Psoas muscle (tissue), 7 donors: ENCODE measurements at regions not wholly inside any gene's neighbourhood (a gene's known extent, or its start where the extent isn't known, plus 50 kb on each side); places are given as distances from the start of the nearest gene placed in this dataset.
"Not testable (repeated sequence)": the region's sequence is repeated elsewhere in the genome, so short reads cannot be mapped to it uniquely, and the experiment has no call there.

ENCODE experiments used
- ATAC-seq, 4 donors: fragments of 200-7000 bp; cut with Tn5 transposase; one replicate each; pipeline ENCODE4 v1.9.1; 2020; ENCODE audit warnings: moderate library complexity in 3 of 4, mild to moderate bottlenecking in 2 of 4
- DNase-seq, 2 donors: peaks; one replicate each; pipeline ENCODE4 v3.0.0-alpha.2; 2020
- H3K27ac ChIP-seq: fragments of 200-600 bp; one replicate; pipeline ENCODE4 v1.8.0; 2022
- H3K27me3 ChIP-seq, 3 donors: fragments of 200-600 bp in 1 of 3; one replicate each; pipeline versions ENCODE4 v1.6.1 to v1.8.0; 2013 to 2022; ENCODE audit warnings: low read length in 2 of 3, mild to moderate bottlenecking in 2 of 3, moderate library complexity in 1 of 3; ENCODE audit not compliant: insufficient read depth in 3 of 3
- H3K36me3 ChIP-seq, 2 donors: fragments of 200-600 bp in 1 of 2; one replicate each; pipeline versions ENCODE4 v1.6.1 to v1.8.0; 2013 to 2022; ENCODE audit warnings: low read depth in 1 of 2, mild to moderate bottlenecking in 1 of 2, moderate library complexity in 1 of 2; ENCODE audit not compliant: insufficient read depth in 1 of 2
- H3K4me1 ChIP-seq: fragments of 200-600 bp; one replicate; pipeline ENCODE4 v1.8.0; 2022
- H3K4me3 ChIP-seq: fragments of 200-600 bp; one replicate; pipeline ENCODE4 v1.8.0; 2022; ENCODE audit warnings: mild to moderate bottlenecking
- H3K9me3 ChIP-seq: fragments of 200-600 bp; one replicate; pipeline ENCODE4 v1.8.0; 2022
- CTCF ChIP-seq: fragments of 200-600 bp; IDR thresholded peaks from one replicate; pipeline ENCODE4 v1.8.0; 2022; ENCODE audit warnings: antibody characterized with exemption
- WGBS, 3 donors: extraction: QIAGEN DNeasy Blood & Tissue Kit; methylation state at CpG; one replicate each; pipeline versions ENCODE4 v1.1.6 to v1.1.7; 2013; 5-methylcytosine and 5-hydroxymethylcytosine counted together
- intact Hi-C, 2 donors: fragments of 100-400 bp; cut with DNase I; formaldehyde crosslinking; loops; one replicate each; pipeline versions ENCODE4 v1.11.0 to v1.14.2; 2022
- donor health status: healthy with polysubstance abuse.
- donor health status: DM: no; HTN: no; CAD: no; lungs with moderate emphysema.
- donor health status: Bipolar disorder and iron deficiency.
- donor health status: healthy.
- donor health status: DM: yes; HTN: yes; CAD: no.
- donor health status: DM: no; HTN: no; CAD: no.
- donor health status: DM: yes; HTN: yes; CAD: no.

DNA sequence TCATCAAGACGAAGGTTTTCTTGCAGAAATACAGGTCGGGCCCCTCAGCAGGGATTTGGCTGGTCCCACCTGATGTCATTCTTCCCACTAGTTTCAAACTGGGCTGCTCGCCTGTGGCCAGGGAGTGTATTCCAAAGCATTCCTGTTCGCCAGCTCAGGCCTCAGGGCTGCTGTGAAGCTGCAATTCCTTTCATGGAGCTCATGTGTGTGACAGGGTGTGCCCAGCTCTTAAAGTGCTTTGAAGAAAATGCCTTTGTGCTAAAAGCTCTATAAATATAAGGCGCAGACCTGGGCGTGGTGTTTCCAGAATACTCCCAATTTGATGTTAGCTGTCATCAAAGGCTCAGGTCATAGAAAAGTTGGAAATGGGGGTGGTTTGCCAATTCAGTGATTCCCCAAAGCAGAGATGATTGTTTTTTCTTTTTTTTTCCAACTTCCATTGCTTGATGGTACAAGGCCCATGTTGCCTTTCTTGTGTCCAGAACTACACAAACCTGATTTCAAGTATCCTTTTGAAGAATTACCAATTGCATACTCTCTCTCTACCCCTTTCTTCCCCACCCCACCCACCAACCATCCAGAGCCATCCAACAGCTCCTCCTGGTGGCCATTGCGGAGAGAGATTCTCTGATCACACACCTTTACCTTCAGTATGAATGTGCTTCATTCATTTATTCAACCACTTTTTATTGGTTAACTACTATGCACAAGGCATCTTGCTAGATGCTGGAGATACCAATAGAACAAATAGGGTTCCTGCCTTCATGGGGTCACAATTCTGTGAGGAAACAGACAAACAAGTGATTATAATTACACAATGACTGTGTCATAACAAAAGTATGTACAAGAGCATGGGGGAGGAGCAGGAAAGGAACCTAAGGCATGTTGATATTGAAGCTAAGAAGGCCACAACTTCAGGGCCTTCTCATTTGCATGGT, 297.3 kb upstream of the LYZL1 start:
- Histone ChIP-seq H3K4me1 (no peaks in the 10 kb centered on the region), H3K36me3 (no peaks in the 10 kb centered on the region), H3K27me3 (no peaks in the 10 kb centered on the region), H3K4me3 (no peak overlapping the region), H3K27ac (no peak overlapping the region), H3K9me3 (no peaks in the 10 kb centered on the region)
- 80 to 86% (median 85%) methylated on average over 7 of the region's 7 CpGs for WGBS, 3 donors
- DNase-seq (peak in 1 of 2 donors; percentile 29), ATAC-seq (peak; percentile 62 to 87 (median 70))
- TF ChIP-seq CTCF, result peak; percentile 73
- intact Hi-C loops, result loop anchor here (1.0 to 5.0 kb wide), 3 partner anchors 314 to 328 kb away; partner anchors contain the start of gene BAMBI (in 1 of the 2)

GRCh38 chr10:28993056-28993455, 295.8 kb upstream of the LYZL1 start:
- TF ChIP-seq CTCF, result no peak
- intact Hi-C loops, result loop anchor here in 1 of 2 donors (5.0 kb wide), 1 partner anchor 316 kb away; the partner anchor contains the start of gene BAMBI
- no peaks in the 10 kb centered on the region for H3K9me3 ChIP-seq
- no peaks in the 10 kb centered on the region for H3K27me3 ChIP-seq
- DNase-seq, result no peak
- no peaks in the 10 kb centered on the region for H3K4me1 ChIP-seq
- no peak overlapping the region for H3K4me3 ChIP-seq
- H3K27ac ChIP-seq, result no peak overlapping the region
- ATAC-seq, result no peak
- H3K36me3 ChIP-seq, result no peaks in the 10 kb centered on the region
- WGBS, 3 donors, result 73 to 95% (median 83%) methylated on average over 8 of the region's 8 CpGs

DNA sequence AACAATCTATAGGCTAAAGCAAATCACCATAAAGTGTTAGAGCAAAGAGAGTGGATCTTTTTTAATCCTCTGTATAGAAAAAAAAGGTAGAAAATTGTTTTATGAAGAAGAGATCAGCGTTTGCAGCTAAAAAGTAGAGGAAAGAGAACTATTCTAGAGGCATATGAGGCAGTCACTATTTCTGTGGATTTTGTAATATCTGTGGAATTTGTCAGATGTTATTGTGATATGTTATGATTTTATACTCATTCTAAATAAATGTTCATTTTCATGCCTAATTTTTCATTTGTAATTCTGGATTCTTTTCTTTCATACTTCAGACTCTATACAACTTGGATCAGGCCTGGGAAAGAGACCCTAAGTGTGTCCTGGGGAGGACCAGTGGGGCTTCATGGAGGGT, 295.0 kb upstream of the LYZL1 start:
- 61 to 83% (median 73%) methylated on average over 1 of the region's 1 CpG for WGBS, 3 donors
- no peaks in the 10 kb centered on the region for H3K27me3 ChIP-seq
- H3K9me3 ChIP-seq, result no peaks in the 10 kb centered on the region
- H3K4me1 ChIP-seq, result no peaks in the 10 kb centered on the region
- no peak for TF ChIP-seq CTCF
- no peak for DNase-seq
- H3K4me3 ChIP-seq, result no peak overlapping the region
- no peak for ATAC-seq
- no peak overlapping the region for H3K27ac ChIP-seq
- H3K36me3 ChIP-seq, result no peaks in the 10 kb centered on the region
- intact Hi-C loops, result loop anchor here in 1 of 2 donors (5.0 kb wide), 1 partner anchor 317 kb away; the partner anchor contains the start of gene BAMBI

DNA sequence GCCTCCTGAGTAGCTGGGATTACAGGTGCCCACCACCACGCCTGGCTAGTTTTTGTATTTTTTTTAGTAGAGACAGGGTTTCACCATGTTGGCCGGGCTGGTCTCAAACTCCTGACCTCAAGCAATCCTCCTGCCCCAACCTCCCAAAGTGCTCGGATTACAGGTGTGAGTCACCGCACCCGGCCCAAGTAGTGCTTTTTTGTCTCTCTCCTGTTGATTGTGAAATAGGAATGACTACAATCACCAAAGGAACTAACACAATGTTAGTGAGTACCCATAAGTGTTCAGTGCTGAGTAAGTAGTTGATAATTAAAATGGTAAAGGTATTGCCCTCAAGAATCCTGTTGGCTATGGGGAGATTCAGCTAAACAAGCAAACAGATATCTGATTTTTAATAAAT, 294.1 kb upstream of the LYZL1 start:
- not testable (repeated sequence) for H3K27me3 ChIP-seq, H3K9me3 ChIP-seq, DNase-seq, ATAC-seq, H3K27ac ChIP-seq, H3K36me3 ChIP-seq, H3K4me3 ChIP-seq, H3K4me1 ChIP-seq
- intact Hi-C loops, result loop anchor here in 1 of 2 donors (5.0 kb wide), 1 partner anchor 318 kb away; the partner anchor contains the start of gene BAMBI
- WGBS, 3 donors, result 92 to 95% (median 95%) methylated on average over 5 of the region's 5 CpGs

- no peak for ATAC-seq
- intact Hi-C loops, result no loop called here
Observed at GRCh38 chr10:28995497-28995896, 293.4 kb upstream of the LYZL1 start.

More at GRCh38 chr10:28995497-28995896, 293.4 kb upstream of the LYZL1 start:
- no peaks in the 10 kb centered on the region for H3K36me3 ChIP-seq
- H3K9me3 ChIP-seq, result no peaks in the 10 kb centered on the region
- no peaks in the 10 kb centered on the region for H3K27me3 ChIP-seq
- WGBS, 3 donors, result 94 to 95% (median 94%) methylated on average over 4 of the region's 4 CpGs
- DNase-seq, result no peak
- TF ChIP-seq CTCF, result no peak
- no peak overlapping the region for H3K4me3 ChIP-seq
- H3K27ac ChIP-seq, result no peak overlapping the region
- H3K4me1 ChIP-seq, result no peaks in the 10 kb centered on the region
